ENCODE measurements at regions not wholly inside any gene's neighbourhood (a gene's known extent, or its start where the extent isn't known, plus 50 kb on each side); places are given as distances from the start of the nearest gene placed in this dataset.

DNA sequence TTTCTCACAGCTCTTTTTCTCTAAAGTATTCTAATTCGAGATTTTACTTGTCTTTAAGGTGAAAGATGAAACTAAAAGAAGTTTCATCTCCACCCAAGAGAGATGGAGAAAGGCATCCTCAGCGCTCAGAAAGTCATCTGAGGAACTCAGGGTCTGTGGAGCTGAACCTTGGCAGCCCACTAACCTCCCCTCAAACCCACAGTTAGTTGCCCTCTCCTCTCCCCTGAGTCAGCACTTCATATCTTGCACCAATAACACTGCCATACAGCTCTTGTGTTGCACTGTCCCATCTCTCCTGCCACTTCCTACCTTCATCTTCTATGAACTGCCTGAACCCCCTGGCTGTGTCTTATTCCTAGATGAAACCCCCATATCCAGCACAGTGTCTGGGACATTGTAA, 184.8 kb downstream of the RAB28 start:
- TF ChIP-seq, protein P1, sequence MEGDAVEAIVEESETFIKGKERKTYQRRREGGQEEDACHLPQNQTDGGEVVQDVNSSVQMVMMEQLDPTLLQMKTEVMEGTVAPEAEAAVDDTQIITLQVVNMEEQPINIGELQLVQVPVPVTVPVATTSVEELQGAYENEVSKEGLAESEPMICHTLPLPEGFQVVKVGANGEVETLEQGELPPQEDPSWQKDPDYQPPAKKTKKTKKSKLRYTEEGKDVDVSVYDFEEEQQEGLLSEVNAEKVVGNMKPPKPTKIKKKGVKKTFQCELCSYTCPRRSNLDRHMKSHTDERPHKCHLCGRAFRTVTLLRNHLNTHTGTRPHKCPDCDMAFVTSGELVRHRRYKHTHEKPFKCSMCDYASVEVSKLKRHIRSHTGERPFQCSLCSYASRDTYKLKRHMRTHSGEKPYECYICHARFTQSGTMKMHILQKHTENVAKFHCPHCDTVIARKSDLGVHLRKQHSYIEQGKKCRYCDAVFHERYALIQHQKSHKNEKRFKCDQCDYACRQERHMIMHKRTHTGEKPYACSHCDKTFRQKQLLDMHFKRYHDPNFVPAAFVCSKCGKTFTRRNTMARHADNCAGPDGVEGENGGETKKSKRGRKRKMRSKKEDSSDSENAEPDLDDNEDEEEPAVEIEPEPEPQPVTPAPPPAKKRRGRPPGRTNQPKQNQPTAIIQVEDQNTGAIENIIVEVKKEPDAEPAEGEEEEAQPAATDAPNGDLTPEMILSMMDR (IDR thresholded peaks at IDR 0.05): no peak
- Histone ChIP-seq H3K9ac (ENCODE audit: low read depth in 2 of 2, low read length in 2 of 2) (no peak overlapping the region), H3K36me3 (no peaks in the 10 kb centered on the region), H3K27ac (no peak overlapping the region), H3K27me3 (no peaks in the 10 kb centered on the region), H3K4me1 (no peaks in the 10 kb centered on the region), H3K9me3 (no peaks in the 10 kb centered on the region), H3K4me3 (no peak overlapping the region)
- no peak for DNase-seq
- intact Hi-C loops (cut with DNase I): no loop called here

DNA sequence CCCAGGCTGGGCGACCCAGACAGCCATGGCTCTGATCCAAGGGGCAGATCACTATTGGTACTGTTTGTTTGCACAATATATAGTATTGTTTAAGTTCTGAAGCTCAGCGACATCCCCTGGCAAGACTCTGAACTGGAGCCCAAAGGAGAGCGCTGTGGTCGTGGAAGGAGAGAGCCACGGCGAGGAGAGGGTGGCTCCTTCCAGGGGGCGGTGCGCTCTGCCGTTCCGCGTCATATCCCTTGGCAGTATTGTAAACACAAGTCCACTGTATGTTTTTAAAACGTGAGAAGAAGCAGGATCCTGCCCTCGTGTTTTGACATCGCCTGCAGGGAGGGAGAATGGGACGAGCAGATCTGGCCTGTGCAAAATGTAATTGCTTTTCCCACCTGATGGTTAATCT, 185.5 kb downstream of the RAB28 start:
- intact Hi-C loops (cut with DNase I): no loop called here
- H3K9ac ChIP-seq (ENCODE audit: low read depth in 2 of 2, low read length in 2 of 2): no peak overlapping the region
- H3K36me3 ChIP-seq: no peaks in the 10 kb centered on the region
- H3K4me1 ChIP-seq: no peaks in the 10 kb centered on the region
- no peak for DNase-seq
- H3K4me3 ChIP-seq: no peak overlapping the region
- H3K27ac ChIP-seq: no peak overlapping the region
- TF ChIP-seq, protein P1 (IDR thresholded peaks at IDR 0.05): no peak
- no peaks in the 10 kb centered on the region for H3K9me3 ChIP-seq
- H3K27me3 ChIP-seq: no peaks in the 10 kb centered on the region

DNA sequence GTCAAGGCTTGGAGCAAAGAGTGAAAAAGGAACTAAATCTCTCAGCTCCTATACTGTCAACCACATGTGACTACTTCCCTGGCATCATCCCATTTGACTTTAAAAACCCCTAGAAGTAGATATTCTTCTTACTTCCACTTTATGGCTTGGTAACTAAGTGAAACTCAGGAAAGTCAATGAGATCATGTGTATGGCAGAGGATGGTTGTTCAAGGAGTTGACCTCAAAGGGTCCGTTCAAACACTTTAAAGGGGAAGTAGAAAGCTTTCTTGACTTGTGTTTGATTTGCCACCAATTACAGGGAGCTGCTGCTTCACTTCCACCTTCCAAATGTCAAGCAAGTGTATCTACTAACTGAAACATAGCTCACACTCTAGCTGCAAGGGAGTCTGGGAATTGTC, 187.2 kb downstream of the RAB28 start:
- Histone ChIP-seq H3K27me3 (no peaks in the 10 kb centered on the region), H3K4me3 (no peak overlapping the region), H3K9ac (ENCODE audit: low read depth in 2 of 2, low read length in 2 of 2) (no peak overlapping the region), H3K27ac (no peak overlapping the region), H3K36me3 (no peaks in the 10 kb centered on the region), H3K4me1 (no peaks in the 10 kb centered on the region), H3K9me3 (no peaks in the 10 kb centered on the region)
- TF ChIP-seq, protein P1 (IDR thresholded peaks at IDR 0.05): no peak
- intact Hi-C loops (cut with DNase I): no loop called here
- no peak for DNase-seq

DNA sequence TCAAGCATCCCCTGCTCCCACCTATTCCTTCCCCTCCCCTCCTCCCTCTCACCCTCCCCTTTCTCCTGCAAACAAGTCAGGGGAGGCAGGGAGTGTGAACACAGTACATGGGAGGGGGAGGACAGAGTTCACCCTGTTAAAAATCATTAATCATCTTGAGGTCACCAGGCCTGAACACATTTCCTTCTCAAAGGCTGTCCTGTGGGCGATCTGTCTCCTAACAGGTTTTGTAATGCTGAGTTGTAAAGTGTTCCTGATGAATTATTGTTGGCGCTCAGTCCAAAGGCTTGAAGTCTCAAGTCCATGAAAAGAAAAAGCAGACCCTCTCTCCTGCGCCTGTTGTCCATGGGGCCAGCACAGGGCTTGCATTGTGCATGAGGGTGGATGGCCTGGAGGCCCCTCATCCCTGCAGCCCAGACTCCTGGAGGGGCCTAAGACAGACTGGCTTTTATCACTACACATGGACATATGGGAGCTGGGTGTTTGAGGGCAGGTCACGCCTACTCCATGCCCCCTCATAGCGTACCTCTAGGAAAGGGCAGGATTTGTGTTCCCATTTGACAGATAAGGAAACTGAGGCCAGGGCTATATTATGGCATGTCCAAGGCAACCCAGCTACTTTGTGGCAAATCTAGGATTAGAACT, 189.1 kb downstream of the RAB28 start:
- Histone ChIP-seq H3K9me3 (no peaks in the 10 kb centered on the region), H3K27me3 (no peaks in the 10 kb centered on the region), H3K4me1 (no peaks in the 10 kb centered on the region), H3K36me3 (no peaks in the 10 kb centered on the region), H3K4me3 (no peak overlapping the region), H3K9ac (ENCODE audit: low read depth in 2 of 2, low read length in 2 of 2) (no peak overlapping the region), H3K27ac (no peak overlapping the region)
- TF ChIP-seq, protein P1 (IDR thresholded peaks at IDR 0.05): no peak
- intact Hi-C loops (cut with DNase I): no loop called here
- no peak for DNase-seq

DNA sequence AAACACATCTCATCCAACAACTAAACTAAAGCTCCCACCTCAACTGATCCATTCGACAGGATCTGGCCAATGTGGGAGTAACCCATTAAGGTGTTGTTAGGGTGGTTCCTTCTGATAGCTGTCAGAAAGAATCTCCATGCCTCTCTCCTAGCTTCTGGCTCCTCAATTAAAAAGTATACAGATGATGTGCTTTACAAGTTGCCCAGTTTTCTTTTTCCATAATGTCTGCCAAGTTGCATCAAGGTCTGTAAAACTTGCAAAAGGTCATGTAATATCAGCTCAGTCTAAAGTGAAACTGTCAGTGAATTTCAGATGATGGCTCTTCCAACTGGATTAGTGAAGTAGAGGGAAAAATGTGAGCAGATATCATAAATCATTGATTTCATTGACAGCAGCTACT, 191.8 kb downstream of the RAB28 start:
- Histone ChIP-seq H3K4me1 (no peaks in the 10 kb centered on the region), H3K9ac (ENCODE audit: low read depth in 2 of 2, low read length in 2 of 2) (no peak overlapping the region), H3K27ac (no peak overlapping the region), H3K27me3 (no peaks in the 10 kb centered on the region), H3K36me3 (no peaks in the 10 kb centered on the region), H3K4me3 (no peak overlapping the region), H3K9me3 (no peaks in the 10 kb centered on the region)
- DNase-seq: no peak
- TF ChIP-seq, protein P1 (IDR thresholded peaks at IDR 0.05): no peak
- intact Hi-C loops (cut with DNase I): no loop called here

Data from colonic mucosa (tissue), 4 donors.